LNCaP clone FGC (cell line): ENCODE measurements at regions not wholly inside any gene's neighbourhood (a gene's known extent, or its start where the extent isn't known, plus 50 kb on each side); places are given as distances from the start of the nearest gene placed in this dataset.
"Not testable (repeated sequence)": the region's sequence is repeated elsewhere in the genome, so short reads cannot be mapped to it uniquely, and the experiment has no call there.

Experiments
- DNase-seq: peaks from one replicate; pipeline ENCODE4 v3.0.0-alpha.2; 2011; ENCODE audit warnings: low read depth
- H3K4me3 ChIP-seq: 2 replicates; pipeline ENCODE4 v1.5.1; 2011; ENCODE audit warnings: mild to moderate bottlenecking, low read depth, low read length, control low read depth
- CTCF ChIP-seq: IDR thresholded peaks from 2 replicates; pipeline ENCODE4 v1.5.1; 2012; ENCODE audit warnings: mild to moderate bottlenecking; ENCODE audit not compliant: control insufficient read depth, insufficient read depth; ENCODE audit errors: extremely low read depth

- H3K4me3 ChIP-seq, result no peak overlapping the region
- no peak for DNase-seq
- no peak for TF ChIP-seq CTCF
Observed at GRCh38 chrX:65591206-65591605, 56.6 kb upstream of the LAS1L start.

GRCh38 chrX:65589304-65589703, 54.7 kb upstream of the LAS1L start:
- no peak for TF ChIP-seq CTCF
- DNase-seq, result no peak
- H3K4me3 ChIP-seq, result no peak overlapping the region

- no peak for DNase-seq
- TF ChIP-seq CTCF, result no peak
- H3K4me3 ChIP-seq, result no peak overlapping the region
Observed at GRCh38 chrX:65588795-65589194, 54.2 kb upstream of the LAS1L start.

- H3K4me3 ChIP-seq, result no peak overlapping the region
- TF ChIP-seq CTCF, result no peak
- DNase-seq, result no peak
Observed at GRCh38 chrX:65587616-65588526, 53.3 kb upstream of the LAS1L start.

GRCh38 chrX:65586491-65586890, 51.9 kb upstream of the LAS1L start:
- TF ChIP-seq CTCF, result no peak
- H3K4me3 ChIP-seq, result no peak overlapping the region
- DNase-seq, result no peak

GRCh38 chrX:65585226-65585625, 50.6 kb upstream of the LAS1L start:
- DNase-seq, H3K4me3 ChIP-seq: not testable (repeated sequence)
